ENCODE measurements at regions not wholly inside any gene's neighbourhood (a gene's known extent, or its start where the extent isn't known, plus 50 kb on each side); places are given as distances from the start of the nearest gene placed in this dataset.
"Not testable (repeated sequence)": the region's sequence is repeated elsewhere in the genome, so short reads cannot be mapped to it uniquely, and the experiment has no call there.

GRCh38 chr1:189084811-189085210 is 1392.9 kb downstream of the BRINP3 start:
- no peak for DNase-seq (ENCODE audit: low spot score)

GRCh38 chr1:189103956-189104355 is 1373.7 kb downstream of the BRINP3 start:
- no peak for DNase-seq (ENCODE audit: low spot score)

GRCh38 chr1:189117072-189117770 is 1360.4 kb downstream of the BRINP3 start:
- no peak for DNase-seq (ENCODE audit: low spot score)

GRCh38 chr1:189121941-189122340 is 1355.7 kb downstream of the BRINP3 start:
- no peak for DNase-seq (ENCODE audit: low spot score)

GRCh38 chr1:189125694-189126093 is 1352.0 kb downstream of the BRINP3 start:
- DNase-seq (ENCODE audit: low spot score): no peak

GRCh38 chr1:189131576-189131975 is 1346.1 kb downstream of the BRINP3 start:
- no peak for DNase-seq (ENCODE audit: low spot score)

- DNase-seq (ENCODE audit: low spot score): not testable (repeated sequence)
Measured at GRCh38 chr1:189139748-189140147, 1337.9 kb downstream of the BRINP3 start.

GRCh38 chr1:189141056-189141455 is 1336.6 kb downstream of the BRINP3 start:
- no peak for DNase-seq (ENCODE audit: low spot score)

- no peak for DNase-seq (ENCODE audit: low spot score)
Measured at GRCh38 chr1:189149547-189150375, 1327.9 kb downstream of the BRINP3 start.

- DNase-seq (ENCODE audit: low spot score): no peak
Measured at GRCh38 chr1:189150624-189151023, 1327.0 kb downstream of the BRINP3 start.

GRCh38 chr1:189151361-189151760 is 1326.3 kb downstream of the BRINP3 start:
- no peak for DNase-seq (ENCODE audit: low spot score)

GRCh38 chr1:189152685-189153084 is 1325.0 kb downstream of the BRINP3 start:
- no peak for DNase-seq (ENCODE audit: low spot score)

GRCh38 chr1:189158155-189158554 is 1319.5 kb downstream of the BRINP3 start:
- no peak for DNase-seq (ENCODE audit: low spot score)

- no peak for DNase-seq (ENCODE audit: low spot score)
Measured at GRCh38 chr1:189175889-189176288, 1301.8 kb downstream of the BRINP3 start.

- DNase-seq (ENCODE audit: low spot score): no peak
Measured at GRCh38 chr1:189180057-189180456, 1297.6 kb downstream of the BRINP3 start.

GRCh38 chr1:189185097-189185496 is 1292.6 kb downstream of the BRINP3 start:
- no peak for DNase-seq (ENCODE audit: low spot score)

- no peak for DNase-seq (ENCODE audit: low spot score)
Measured at GRCh38 chr1:189192741-189193520, 1284.7 kb downstream of the BRINP3 start.

- no peak for DNase-seq (ENCODE audit: low spot score)
Measured at GRCh38 chr1:189205863-189206262, 1271.8 kb downstream of the BRINP3 start.

- no peak for DNase-seq (ENCODE audit: low spot score)
Measured at GRCh38 chr1:189206617-189207016, 1271.0 kb downstream of the BRINP3 start.

- DNase-seq (ENCODE audit: low spot score): no peak
Measured at GRCh38 chr1:189211742-189212141, 1265.9 kb downstream of the BRINP3 start.

- no peak for DNase-seq (ENCODE audit: low spot score)
Measured at GRCh38 chr1:189212606-189213005, 1265.1 kb downstream of the BRINP3 start.

- DNase-seq (ENCODE audit: low spot score): no peak
Measured at GRCh38 chr1:189216886-189217285, 1260.8 kb downstream of the BRINP3 start.

- DNase-seq (ENCODE audit: low spot score): no peak
Measured at GRCh38 chr1:189217646-189218045, 1260.0 kb downstream of the BRINP3 start.

Data from LoVo (cell line).